Subcutaneous abdominal adipose tissue (tissue), 5 donors: ENCODE measurements at regions not wholly inside any gene's neighbourhood (a gene's known extent, or its start where the extent isn't known, plus 50 kb on each side); places are given as distances from the start of the nearest gene placed in this dataset.
A peak's percentile ranks its signal among the peaks of the same experiment; 100 is the strongest.

ENCODE experiments used
- H3K27ac ChIP-seq: one replicate; pipeline ENCODE4 v1.7.0; 2013; ENCODE audit warnings: low read depth, mild to moderate bottlenecking, inconsistent platforms, low read length, moderate library complexity
- H3K27me3 ChIP-seq, 5 donors: one replicate each; pipeline ENCODE4 v1.7.0; 2013; ENCODE audit warnings: low read length in 5 of 5, inconsistent platforms in 1 of 5; ENCODE audit not compliant: control insufficient read depth in 5 of 5, insufficient read depth in 4 of 5
- H3K36me3 ChIP-seq, 5 donors: one replicate each; pipeline ENCODE4 v1.7.0; 2013; ENCODE audit warnings: low read length in 5 of 5; ENCODE audit not compliant: control insufficient read depth in 5 of 5, insufficient read depth in 5 of 5
- H3K4me1 ChIP-seq, 5 donors: one replicate each; pipeline ENCODE4 v1.7.0; 2013; ENCODE audit warnings: low read length in 5 of 5, mild to moderate bottlenecking in 3 of 5, moderate library complexity in 1 of 5; ENCODE audit not compliant: control insufficient read depth in 5 of 5, insufficient read depth in 5 of 5
- H3K4me3 ChIP-seq, 5 donors: one replicate each; pipeline ENCODE4 v1.7.0; 2013; ENCODE audit warnings: low read length in 5 of 5, low read depth in 1 of 5
- H3K9ac ChIP-seq, 5 donors: one replicate each; pipeline ENCODE4 v1.7.0; 2013; ENCODE audit warnings: low read length in 5 of 5, mild to moderate bottlenecking in 4 of 5, moderate library complexity in 3 of 5
- H3K9me3 ChIP-seq, 5 donors: one replicate each; pipeline ENCODE4 v1.7.0; 2013; ENCODE audit warnings: low read length in 5 of 5; ENCODE audit not compliant: control insufficient read depth in 5 of 5
- donor health status: healthy.
- donor health status: healthy.
- donor health status: healthy.
- donor health status: healthy.
- donor health status: healthy.

DNA sequence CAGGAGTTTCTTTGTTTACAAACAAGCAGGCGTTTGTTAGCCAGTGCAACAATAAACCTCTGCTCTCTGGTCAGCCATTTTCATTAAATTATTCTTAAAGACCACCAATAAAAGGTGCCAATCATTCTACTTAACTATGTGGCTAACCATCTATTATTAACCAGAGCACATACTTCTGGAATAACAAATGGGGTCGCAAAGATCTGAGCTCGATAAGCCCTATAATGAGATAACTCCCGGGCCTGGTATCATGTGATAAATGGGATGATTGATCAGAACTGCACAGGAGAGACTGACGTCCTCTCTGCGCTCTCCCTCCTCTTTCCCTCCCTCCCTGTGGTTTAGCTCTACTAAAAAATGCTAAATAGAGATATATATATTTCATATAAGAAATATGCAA is 488.2 kb downstream of the NTRK2 start:
- no peak overlapping the region for H3K9ac ChIP-seq
- no peak overlapping the region for H3K4me3 ChIP-seq
- H3K4me1 ChIP-seq: peaks cover 0 to 17% (median 4%) of the 10 kb centered on the region in 5 donors

DNA sequence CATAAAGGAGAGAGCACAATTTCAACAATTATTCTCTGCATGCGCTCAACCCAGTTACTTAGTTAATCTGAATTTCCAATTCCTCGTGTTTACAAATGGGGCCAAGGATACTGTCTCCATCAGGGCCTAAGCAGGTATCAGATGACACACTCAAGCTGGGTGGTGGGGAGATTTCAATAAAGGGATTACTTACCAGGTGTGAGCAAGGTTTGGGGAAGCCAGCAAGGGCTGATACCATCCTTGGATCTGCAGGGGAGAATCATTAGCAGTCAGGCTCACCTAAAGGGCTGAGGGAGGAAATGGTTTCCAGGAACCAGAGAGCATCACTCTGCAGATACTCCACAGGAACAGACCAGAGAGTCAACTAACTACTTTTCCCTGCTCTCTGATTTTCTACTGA is 487.1 kb downstream of the NTRK2 start:
- H3K9ac ChIP-seq: no peak overlapping the region
- H3K4me3 ChIP-seq: no peak overlapping the region
- H3K4me1 ChIP-seq: peaks cover 0 to 17% (median 4%) of the 10 kb centered on the region in 5 donors
- H3K36me3 ChIP-seq: no peaks in the 10 kb centered on the region
- H3K9me3 ChIP-seq: no peaks in the 10 kb centered on the region
- no peaks in the 10 kb centered on the region for H3K27me3 ChIP-seq
- no peak overlapping the region for H3K27ac ChIP-seq

More for the DNA sequence above, 488.2 kb downstream of the NTRK2 start:
- H3K27ac ChIP-seq: no peak overlapping the region
- H3K36me3 ChIP-seq: no peaks in the 10 kb centered on the region
- H3K27me3 ChIP-seq: no peaks in the 10 kb centered on the region
- H3K9me3 ChIP-seq: peaks cover 0 to 4% (median 0%) of the 10 kb centered on the region in 5 donors

DNA sequence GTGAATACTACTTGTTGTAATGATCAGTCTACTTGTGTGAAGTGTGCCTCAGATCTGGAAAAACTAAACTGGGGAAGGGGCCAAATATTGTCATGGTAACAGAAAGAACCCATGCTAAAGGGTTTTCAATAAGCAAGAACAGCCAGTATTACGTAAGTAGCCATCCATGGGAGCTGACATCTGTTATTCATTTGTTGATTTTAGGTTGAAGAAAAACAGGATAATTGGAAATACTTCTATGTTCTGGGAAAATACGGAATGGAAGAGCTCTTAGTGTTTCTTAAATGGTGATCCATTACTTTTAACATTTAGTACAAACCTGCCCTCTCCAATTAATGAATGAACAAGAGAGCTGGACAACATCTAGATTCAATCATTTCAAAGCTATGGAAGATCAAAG is 485.8 kb downstream of the NTRK2 start:
- no peak overlapping the region for H3K4me3 ChIP-seq
- no peak overlapping the region for H3K27ac ChIP-seq
- no peaks in the 10 kb centered on the region for H3K36me3 ChIP-seq
- peaks cover 0 to 17% (median 4%) of the 10 kb centered on the region in 5 donors for H3K4me1 ChIP-seq
- no peaks in the 10 kb centered on the region for H3K27me3 ChIP-seq
- H3K9ac ChIP-seq: no peak overlapping the region
- H3K9me3 ChIP-seq: no peaks in the 10 kb centered on the region

DNA sequence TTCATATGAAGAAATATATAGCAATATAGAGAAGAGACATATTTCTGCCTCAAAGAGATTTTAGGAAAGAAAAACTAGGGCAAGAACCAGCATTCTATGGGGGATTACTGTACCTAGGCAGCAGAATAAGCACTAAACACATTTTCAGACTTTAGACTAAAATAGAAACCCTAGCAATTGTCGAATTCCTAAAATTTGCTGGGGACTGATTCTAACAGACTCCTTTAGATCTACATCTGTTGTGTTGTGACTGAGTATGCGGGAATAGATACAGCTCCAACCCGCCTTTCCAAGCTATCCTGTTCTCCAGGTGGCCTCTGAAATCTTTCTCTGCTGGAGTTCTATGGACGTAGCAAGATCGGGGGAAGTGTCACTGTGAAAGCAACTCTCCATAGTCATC is 482.2 kb downstream of the NTRK2 start:
- Histone ChIP-seq H3K4me1 (peaks cover 0 to 13% (median 4%) of the 10 kb centered on the region in 5 donors), H3K9me3 (no peaks in the 10 kb centered on the region)

DNA sequence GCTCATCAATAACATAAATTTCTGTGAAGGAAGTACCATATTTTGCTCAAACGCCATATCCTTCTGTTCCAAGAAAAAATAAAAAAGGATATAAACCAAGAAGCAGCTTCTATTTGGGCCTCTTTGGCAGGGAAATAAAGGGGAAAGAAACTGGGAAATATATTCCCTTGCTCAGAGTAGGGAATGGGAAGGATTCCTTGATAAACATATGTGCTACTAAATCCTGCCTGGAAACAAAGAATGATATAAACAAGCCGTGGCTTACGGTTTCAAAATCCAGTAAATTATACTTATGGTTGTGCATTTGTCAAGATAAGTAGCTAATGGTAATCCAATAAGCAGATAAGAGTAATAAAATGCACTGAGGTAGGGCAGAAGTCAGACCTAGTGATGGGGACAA is 481.6 kb downstream of the NTRK2 start:
- no peak overlapping the region for H3K27ac ChIP-seq
- H3K9me3 ChIP-seq: no peaks in the 10 kb centered on the region
- H3K27me3 ChIP-seq: no peaks in the 10 kb centered on the region

More for the DNA sequence above, 482.2 kb downstream of the NTRK2 start:
- Histone ChIP-seq H3K27me3 (no peaks in the 10 kb centered on the region), H3K9ac (no peak overlapping the region), H3K36me3 (no peaks in the 10 kb centered on the region), H3K4me3 (no peak overlapping the region), H3K27ac (no peak overlapping the region)

DNA sequence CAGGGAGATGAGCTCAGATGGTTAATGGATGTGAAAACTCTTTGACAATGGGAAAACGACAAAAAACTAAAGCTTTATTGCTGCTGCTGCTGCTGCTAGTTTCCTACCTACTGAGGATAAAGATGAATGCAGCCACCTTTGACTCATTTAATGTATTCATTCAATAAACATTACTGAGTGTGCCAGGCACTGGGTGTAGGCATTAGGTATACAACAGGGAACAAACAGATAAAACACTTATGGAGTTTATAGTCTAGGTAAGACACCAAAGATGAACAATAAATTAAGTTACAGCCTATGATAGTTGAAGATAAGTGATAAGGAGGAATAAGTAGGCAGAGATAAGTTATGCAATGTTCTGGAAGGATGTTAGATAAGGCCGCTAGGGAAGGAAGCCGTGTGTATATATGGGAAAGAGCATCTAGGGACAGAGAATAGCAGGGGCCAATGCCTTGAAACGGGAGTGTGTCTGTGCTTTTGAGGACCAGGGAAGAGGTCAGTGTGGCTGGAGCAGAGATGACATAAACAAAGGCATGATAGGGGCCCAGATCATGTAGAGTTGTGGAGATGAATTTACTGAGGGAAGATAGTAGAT is 477.6 kb downstream of the NTRK2 start:
- no peak overlapping the region for H3K9ac ChIP-seq
- no peak overlapping the region for H3K4me3 ChIP-seq
- peaks cover 4 to 9% (median 8%) of the 10 kb centered on the region in 5 donors for H3K4me1 ChIP-seq
- no peaks in the 10 kb centered on the region for H3K27me3 ChIP-seq
- H3K9me3 ChIP-seq: no peaks in the 10 kb centered on the region
- no peak overlapping the region for H3K27ac ChIP-seq
- no peaks in the 10 kb centered on the region for H3K36me3 ChIP-seq

More for the DNA sequence above, 481.6 kb downstream of the NTRK2 start:
- Histone ChIP-seq H3K4me3 (no peak overlapping the region), H3K9ac (no peak overlapping the region), H3K4me1 (peaks cover 0 to 10% (median 4%) of the 10 kb centered on the region in 5 donors), H3K36me3 (no peaks in the 10 kb centered on the region)

DNA sequence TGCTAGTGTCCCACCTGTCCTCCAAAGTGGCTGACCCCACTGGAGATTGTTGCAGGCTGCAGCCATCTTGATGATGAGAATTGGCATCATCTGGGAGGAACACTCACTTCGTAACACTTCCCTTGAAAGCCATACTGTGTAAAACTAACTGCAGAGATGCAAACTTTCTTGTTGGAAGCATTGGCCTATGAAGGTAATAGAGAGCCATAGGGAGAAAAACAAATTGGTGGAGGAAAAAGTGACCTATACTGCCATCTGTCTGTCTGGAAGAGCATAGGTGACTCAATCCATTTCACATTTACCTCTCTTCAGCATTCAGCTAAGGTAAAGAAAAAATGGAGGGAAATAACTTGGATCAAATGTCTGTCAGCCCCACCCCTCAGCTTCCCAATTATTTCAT is 473.4 kb downstream of the NTRK2 start:
- H3K36me3 ChIP-seq: no peaks in the 10 kb centered on the region
- no peaks in the 10 kb centered on the region for H3K9me3 ChIP-seq
- H3K4me3 ChIP-seq: peak overlapping the region in 1 of 5 donors; percentile 4
- peaks cover 4 to 12% (median 8%) of the 10 kb centered on the region in 5 donors for H3K4me1 ChIP-seq
- no peak overlapping the region for H3K9ac ChIP-seq
- peak overlapping the region; percentile 58 for H3K27ac ChIP-seq
- H3K27me3 ChIP-seq: no peaks in the 10 kb centered on the region

DNA sequence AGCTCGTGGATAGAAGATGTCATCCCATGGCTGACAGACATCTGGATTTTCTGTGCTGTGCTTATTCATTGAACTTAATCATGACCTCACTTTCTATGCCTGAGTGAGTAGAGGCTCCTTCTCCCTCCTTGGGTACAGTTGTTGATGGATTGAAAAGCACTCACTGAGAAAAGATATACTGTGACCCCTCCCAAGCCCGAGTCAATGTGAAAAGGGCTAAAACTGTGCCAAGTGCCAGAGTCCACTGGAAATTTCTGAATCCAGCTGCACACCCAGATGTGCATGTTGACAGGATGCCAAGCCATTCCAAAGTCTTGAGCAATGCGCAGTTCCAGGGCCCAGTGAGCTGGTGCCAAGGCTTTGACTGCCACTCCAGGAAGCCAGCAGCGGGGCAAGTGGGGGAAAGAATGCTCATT is 473.0 kb downstream of the NTRK2 start:
- Histone ChIP-seq H3K4me1 (peaks cover 4 to 12% (median 8%) of the 10 kb centered on the region in 5 donors), H3K27ac (peak overlapping the region; percentile 58), H3K9me3 (no peaks in the 10 kb centered on the region), H3K4me3 (peak overlapping the region in 1 of 5 donors; percentile 4), H3K36me3 (no peaks in the 10 kb centered on the region), H3K9ac (no peak overlapping the region), H3K27me3 (no peaks in the 10 kb centered on the region)

DNA sequence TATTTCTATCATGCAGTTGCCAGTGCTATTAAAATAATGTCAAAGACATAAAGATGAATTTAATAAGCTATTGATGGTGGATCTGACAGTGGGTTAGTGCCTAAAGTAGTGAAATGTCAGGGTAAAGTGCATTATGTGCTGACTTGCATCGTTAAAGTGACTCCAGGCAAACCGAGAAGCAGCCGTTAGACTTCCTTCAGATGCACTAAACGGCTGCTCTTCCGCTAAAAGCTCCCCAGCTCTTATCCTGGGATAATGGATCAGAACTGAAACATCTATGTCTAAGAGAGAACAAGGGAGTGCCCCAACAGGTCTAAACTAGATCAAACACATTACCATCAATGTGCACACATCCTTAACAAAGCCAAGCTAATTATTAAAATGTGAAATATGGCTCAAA is 468.2 kb downstream of the NTRK2 start:
- H3K27ac ChIP-seq: no peak overlapping the region
- H3K9me3 ChIP-seq: peaks cover 0 to 3% (median 0%) of the 10 kb centered on the region in 5 donors
- H3K4me3 ChIP-seq: no peak overlapping the region
- peaks cover 3 to 9% (median 6%) of the 10 kb centered on the region in 5 donors for H3K4me1 ChIP-seq
- H3K36me3 ChIP-seq: no peaks in the 10 kb centered on the region
- no peaks in the 10 kb centered on the region for H3K27me3 ChIP-seq
- H3K9ac ChIP-seq: no peak overlapping the region

DNA sequence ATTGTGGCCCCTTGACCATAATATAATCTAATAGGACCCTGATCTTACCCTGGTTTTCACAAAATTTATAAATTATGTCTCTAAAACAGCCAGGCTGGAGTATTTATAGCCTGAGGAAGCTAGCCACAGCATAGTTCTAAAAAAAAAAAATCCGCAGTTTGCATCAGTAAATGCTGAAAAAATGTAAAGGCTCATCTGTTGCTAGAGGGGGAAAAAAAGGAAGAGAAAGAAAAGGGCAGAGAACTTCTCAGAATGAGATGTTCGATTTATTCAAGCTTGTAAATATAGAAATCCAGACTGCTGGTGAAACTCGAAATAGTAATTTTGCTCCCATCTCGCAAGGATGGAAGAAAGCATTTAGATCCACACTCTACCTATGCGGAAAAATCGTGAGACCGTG is 467.5 kb downstream of the NTRK2 start:
- H3K9me3 ChIP-seq: peaks cover 0 to 3% (median 0%) of the 10 kb centered on the region in 5 donors
- H3K9ac ChIP-seq: no peak overlapping the region
- H3K4me3 ChIP-seq: no peak overlapping the region
- H3K27ac ChIP-seq: no peak overlapping the region
- H3K4me1 ChIP-seq: peaks cover 0 to 2% (median 0%) of the 10 kb centered on the region in 5 donors
- no peaks in the 10 kb centered on the region for H3K36me3 ChIP-seq
- H3K27me3 ChIP-seq: no peaks in the 10 kb centered on the region
